ENCODE measurements at regions not wholly inside any gene's neighbourhood (a gene's known extent, or its start where the extent isn't known, plus 50 kb on each side); places are given as distances from the start of the nearest gene placed in this dataset.
A peak's percentile ranks its signal among the peaks of the same experiment; 100 is the strongest.

- no peak for DNase-seq (ENCODE audit: low read depth in 2 of 2)
- TF ChIP-seq CTCF (IDR thresholded peaks at IDR 0.05; ENCODE audit: low read depth, low read length), result no peak
- no peak overlapping the region for H3K4me3 ChIP-seq (replicated peaks in 1 of 2; ENCODE audit: low read depth in 2 of 2, low read length in 2 of 2)
These were observed 291.1 kb upstream of the C11orf87 start for GRCh38 chr11:109130910-109131309.

GRCh38 chr11:109132539-109132938 is 289.5 kb upstream of the C11orf87 start:
- DNase-seq (ENCODE audit: low read depth in 2 of 2), result no peak
- H3K4me3 ChIP-seq (replicated peaks in 1 of 2; ENCODE audit: low read depth in 2 of 2, low read length in 2 of 2), result no peak overlapping the region
- no peak for TF ChIP-seq CTCF (IDR thresholded peaks at IDR 0.05; ENCODE audit: low read depth, low read length)

- H3K4me3 ChIP-seq (replicated peaks in 1 of 2; ENCODE audit: low read depth in 2 of 2, low read length in 2 of 2), result no peak overlapping the region
- TF ChIP-seq CTCF (IDR thresholded peaks at IDR 0.05; ENCODE audit: low read depth, low read length), result no peak
- DNase-seq (ENCODE audit: low read depth in 2 of 2), result no peak
These were observed 288.8 kb upstream of the C11orf87 start for GRCh38 chr11:109133159-109133558.

GRCh38 chr11:109135627-109136026 is 286.4 kb upstream of the C11orf87 start:
- no peak for TF ChIP-seq CTCF (IDR thresholded peaks at IDR 0.05; ENCODE audit: low read depth, low read length)
- DNase-seq (ENCODE audit: low read depth in 2 of 2), result no peak
- no peak overlapping the region for H3K4me3 ChIP-seq (replicated peaks in 1 of 2; ENCODE audit: low read depth in 2 of 2, low read length in 2 of 2)

- no peak for TF ChIP-seq CTCF (IDR thresholded peaks at IDR 0.05; ENCODE audit: low read depth, low read length)
- DNase-seq (ENCODE audit: low read depth in 2 of 2), result peak; percentile 42 to 59
- no peak overlapping the region for H3K4me3 ChIP-seq (replicated peaks in 1 of 2; ENCODE audit: low read depth in 2 of 2, low read length in 2 of 2)
These were observed 283.8 kb upstream of the C11orf87 start for GRCh38 chr11:109138196-109138595.

GRCh38 chr11:109140426-109140825 is 281.6 kb upstream of the C11orf87 start:
- TF ChIP-seq CTCF (IDR thresholded peaks at IDR 0.05; ENCODE audit: low read depth, low read length), result no peak
- no peak for DNase-seq (ENCODE audit: low read depth in 2 of 2)
- H3K4me3 ChIP-seq (replicated peaks in 1 of 2; ENCODE audit: low read depth in 2 of 2, low read length in 2 of 2), result no peak overlapping the region

- H3K4me3 ChIP-seq (replicated peaks in 1 of 2; ENCODE audit: low read depth in 2 of 2, low read length in 2 of 2), result no peak overlapping the region
- DNase-seq (ENCODE audit: low read depth in 2 of 2), result no peak
- TF ChIP-seq CTCF (IDR thresholded peaks at IDR 0.05; ENCODE audit: low read depth, low read length), result no peak
These were observed 281.0 kb upstream of the C11orf87 start for GRCh38 chr11:109140857-109141515.

Measured in cardiac fibroblast (primary cell).